MM.1S (cell line): ENCODE measurements at regions not wholly inside any gene's neighbourhood (a gene's known extent, or its start where the extent isn't known, plus 50 kb on each side); places are given as distances from the start of the nearest gene placed in this dataset.

ENCODE experiments used
- DNase-seq: peaks from one replicate; pipeline ENCODE4 v3.0.0-alpha.2; 2015
- H2AFZ ChIP-seq: fragments of 300-600 bp; sonication (generic); 2 replicates; pipeline ENCODE4 v1.6.0; 2016; ENCODE audit warnings: antibody characterized with exemption, low read length
- H3F3A ChIP-seq: fragments of 300-600 bp; sonication (generic); 2 replicates; pipeline ENCODE4 v1.6.1; 2016; ENCODE audit warnings: mild to moderate bottlenecking, antibody characterized with exemption, low read length, moderate library complexity, mixed read lengths; ENCODE audit not compliant: insufficient read depth
- H3K27ac ChIP-seq: fragments of 300-600 bp; sonication (generic); 2 replicates; pipeline ENCODE4 v1.5.1; 2016; ENCODE audit warnings: mild to moderate bottlenecking, low read length
- H3K27me3 ChIP-seq: fragments of 300-600 bp; sonication (generic); replicated peaks from 2 replicates; pipeline ENCODE4 v1.6.0; 2016; ENCODE audit warnings: low read length; ENCODE audit not compliant: insufficient read depth
- H3K36me3 ChIP-seq: fragments of 300-600 bp; sonication (generic); replicated peaks from 2 replicates; pipeline ENCODE4 v1.6.1; 2016; ENCODE audit warnings: mild to moderate bottlenecking, low read length, mixed read lengths; ENCODE audit not compliant: insufficient read depth
- H3K4me1 ChIP-seq: fragments of 300-600 bp; sonication (generic); 2 replicates; pipeline ENCODE4 v1.6.1; 2016; ENCODE audit warnings: low read length, mixed read lengths
- H3K4me2 ChIP-seq: fragments of 300-600 bp; sonication (generic); 2 replicates; pipeline ENCODE4 v1.6.0; 2016; ENCODE audit warnings: low read depth, low read length
- H3K4me3 ChIP-seq: fragments of 300-600 bp; sonication (generic); 2 replicates; pipeline ENCODE4 v1.5.1; 2016; ENCODE audit warnings: low read length, mixed read lengths
- H3K79me2 ChIP-seq: fragments of 300-600 bp; sonication (generic); 2 replicates; pipeline ENCODE4 v1.6.1; 2016; ENCODE audit warnings: mixed run types, low read length, mixed read lengths
- H3K9ac ChIP-seq: fragments of 300-600 bp; sonication (generic); 2 replicates; pipeline ENCODE4 v1.6.1; 2016; ENCODE audit warnings: low read length, mixed read lengths
- H3K9me2 ChIP-seq: fragments of 300-600 bp; sonication (generic); replicated peaks from 2 replicates; pipeline ENCODE4 v1.6.1; 2016; ENCODE audit warnings: mild to moderate bottlenecking, low read length, mixed read lengths; ENCODE audit not compliant: insufficient read depth
- H3K9me3 ChIP-seq: fragments of 300-600 bp; sonication (generic); replicated peaks from 2 replicates; pipeline ENCODE4 v1.6.1; 2016; ENCODE audit warnings: mild to moderate bottlenecking, low read length, mixed read lengths; ENCODE audit not compliant: insufficient read depth
- H4K20me1 ChIP-seq: fragments of 300-600 bp; sonication (generic); 2 replicates; pipeline ENCODE4 v1.6.1; 2016; ENCODE audit warnings: mild to moderate bottlenecking, low read length, moderate library complexity, mixed read lengths; ENCODE audit not compliant: insufficient read depth
- CTCF ChIP-seq: fragments of 300-600 bp; sonication (generic); IDR thresholded peaks from 2 replicates; pipeline ENCODE4 v1.5.1; 2016; ENCODE audit warnings: antibody characterized with exemption, low read length, mixed read lengths
- EZH2 ChIP-seq: fragments of 300-600 bp; sonication (generic); optimal IDR thresholded peaks from 2 replicates; pipeline ENCODE3; 2017; ENCODE audit warnings: low read depth, mild to moderate bottlenecking, antibody characterized with exemption, low read length, mixed read lengths
- EZH2phosphoT487 ChIP-seq: fragments of 300-600 bp; sonication (generic); IDR thresholded peaks from 2 replicates; pipeline ENCODE4 v1.6.1; 2018; ENCODE audit warnings: antibody characterized with exemption, low read length

GRCh38 chr1:244336232-244336899 is 115.3 kb downstream of the ADSS2 start:
- H3K4me1 ChIP-seq, result no peaks in the 10 kb centered on the region
- H3K9ac ChIP-seq, result no peak overlapping the region
- no peak overlapping the region for H3K27ac ChIP-seq
- no peak for DNase-seq
- H3K4me3 ChIP-seq, result no peak overlapping the region
- H3K4me2 ChIP-seq, result no peak overlapping the region
- no peak for TF ChIP-seq EZH2
- no peaks in the 10 kb centered on the region for H4K20me1 ChIP-seq
- no peaks in the 10 kb centered on the region for H3K79me2 ChIP-seq
- H3K27me3 ChIP-seq, result no peaks in the 10 kb centered on the region
- no peaks in the 10 kb centered on the region for H3K36me3 ChIP-seq
- H3K9me3 ChIP-seq, result no peaks in the 10 kb centered on the region
- H3K9me2 ChIP-seq, result no peaks in the 10 kb centered on the region
- no peak overlapping the region for H2AFZ ChIP-seq
- H3F3A ChIP-seq, result no peaks in the 10 kb centered on the region

- Histone ChIP-seq H3K79me2 (no peaks in the 10 kb centered on the region), H3K27me3 (no peaks in the 10 kb centered on the region), H3K4me3 (no peak overlapping the region), H3K9me2 (no peaks in the 10 kb centered on the region), H3K9me3 (no peaks in the 10 kb centered on the region), H3K9ac (no peak overlapping the region), H3K4me1 (no peaks in the 10 kb centered on the region), H4K20me1 (no peaks in the 10 kb centered on the region), H3K27ac (no peak overlapping the region), H3K36me3 (no peaks in the 10 kb centered on the region), H2AFZ (no peak overlapping the region), H3F3A (no peaks in the 10 kb centered on the region), H3K4me2 (no peak overlapping the region)
- TF ChIP-seq CTCF, result no peak
- no peak for TF ChIP-seq EZH2
- TF ChIP-seq EZH2phosphoT487, result no peak
- no peak for DNase-seq
Observed at GRCh38 chr1:244337839-244338238, 113.9 kb downstream of the ADSS2 start.

GRCh38 chr1:244339073-244339692 is 112.5 kb downstream of the ADSS2 start:
- H4K20me1 ChIP-seq, result no peaks in the 10 kb centered on the region
- H3K27ac ChIP-seq, result no peak overlapping the region
- H3K9ac ChIP-seq, result no peak overlapping the region
- H3K36me3 ChIP-seq, result no peaks in the 10 kb centered on the region
- H3F3A ChIP-seq, result no peaks in the 10 kb centered on the region
- no peak overlapping the region for H2AFZ ChIP-seq
- no peaks in the 10 kb centered on the region for H3K9me3 ChIP-seq
- no peaks in the 10 kb centered on the region for H3K9me2 ChIP-seq
- no peaks in the 10 kb centered on the region for H3K27me3 ChIP-seq
- no peaks in the 10 kb centered on the region for H3K79me2 ChIP-seq
- DNase-seq, result no peak
- no peaks in the 10 kb centered on the region for H3K4me1 ChIP-seq
- H3K4me3 ChIP-seq, result no peak overlapping the region
- TF ChIP-seq CTCF (no peak), EZH2 (no peak), EZH2phosphoT487 (no peak)
- H3K4me2 ChIP-seq, result no peak overlapping the region

GRCh38 chr1:244339776-244340175 is 111.9 kb downstream of the ADSS2 start:
- Histone ChIP-seq H2AFZ (no peak overlapping the region), H3K4me1 (no peaks in the 10 kb centered on the region), H3K9me2 (no peaks in the 10 kb centered on the region), H3K27me3 (no peaks in the 10 kb centered on the region), H3K4me2 (no peak overlapping the region), H3F3A (no peaks in the 10 kb centered on the region), H3K9me3 (no peaks in the 10 kb centered on the region), H3K79me2 (no peaks in the 10 kb centered on the region), H3K36me3 (no peaks in the 10 kb centered on the region), H3K27ac (no peak overlapping the region), H3K9ac (no peak overlapping the region), H4K20me1 (no peaks in the 10 kb centered on the region), H3K4me3 (no peak overlapping the region)
- DNase-seq, result no peak
- TF ChIP-seq EZH2, result no peak
- no peak for TF ChIP-seq CTCF
- TF ChIP-seq EZH2phosphoT487, result no peak
